Activated CD8-positive, alpha-beta memory T cell treated with anti-CD3 and anti-CD28 coated beads, Interleukin-2, amount 10 ng/mL, durations not matched to agents 7 days and 5 days (primary cell): ENCODE measurements at regions not wholly inside any gene's neighbourhood (a gene's known extent, or its start where the extent isn't known, plus 50 kb on each side); places are given as distances from the start of the nearest gene placed in this dataset.
"Not testable (repeated sequence)": the region's sequence is repeated elsewhere in the genome, so short reads cannot be mapped to it uniquely, and the experiment has no call there.

Experiments used
- ATAC-seq: fragments of 150-1000 bp; cut with Tn5 transposase; one replicate; pipeline ENCODE4 v1.10.0; 2021; ENCODE audit warnings: moderate library complexity
- CTCF ChIA-PET: fragments of 350-600 bp; sonication (Branson Sonifier 250); formaldehyde crosslinking; loops from one replicate; lab custom pipeline; 2021; ENCODE audit warnings: antibody characterized with exemption; lab: Charles Lee
- DNase-seq: peaks from one replicate; pipeline ENCODE4 v3.0.0-alpha.2; 2020
- H3K27ac Mint-ChIP-seq: one replicate; pipeline ENCODE4 v1.8.0; 2021; ENCODE audit warnings: mild to moderate bottlenecking, mixed read lengths
- H3K27me3 Mint-ChIP-seq: one replicate; pipeline ENCODE4 v1.8.0; 2021; ENCODE audit warnings: mixed read lengths
- H3K36me3 Mint-ChIP-seq: one replicate; pipeline ENCODE4 v1.8.0; 2021; ENCODE audit warnings: mild to moderate bottlenecking, mixed read lengths
- H3K4me1 Mint-ChIP-seq: one replicate; pipeline ENCODE4 v1.8.0; 2021; ENCODE audit warnings: mixed read lengths
- H3K4me3 Mint-ChIP-seq: one replicate; pipeline ENCODE4 v1.8.0; 2021; ENCODE audit warnings: mild to moderate bottlenecking, moderate library complexity, mixed read lengths
- H3K9me3 Mint-ChIP-seq: one replicate; pipeline ENCODE4 v1.8.0; 2022; ENCODE audit warnings: low read depth, mixed read lengths

DNA sequence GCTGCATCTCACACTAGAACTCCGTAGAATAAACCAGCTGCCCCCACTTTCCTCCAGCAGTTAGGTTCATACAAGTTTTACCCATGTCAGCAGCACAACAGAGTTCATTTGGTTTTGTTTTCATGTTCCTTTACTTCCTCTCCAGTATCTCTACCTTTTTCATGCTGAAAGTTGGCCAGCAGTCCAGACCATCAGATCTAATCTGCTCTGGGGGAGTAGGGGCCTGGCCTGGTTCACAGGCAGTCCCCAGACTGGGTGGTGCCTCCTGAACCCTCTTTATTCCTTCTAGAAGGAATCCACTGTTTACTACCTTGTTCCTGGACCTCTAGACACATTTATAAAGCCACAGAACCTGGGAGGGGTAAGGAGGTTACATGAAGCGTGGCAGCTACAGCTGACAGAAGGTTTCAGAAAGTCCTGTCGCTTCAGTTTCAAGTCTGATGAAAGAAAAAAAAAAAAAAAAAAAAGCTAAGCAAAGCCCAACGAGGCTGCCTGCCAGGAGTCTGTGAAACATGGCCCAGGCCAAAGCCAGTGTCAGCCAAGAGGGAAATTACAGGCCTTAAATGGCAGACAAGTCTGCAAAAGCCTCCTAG is 184.6 kb upstream of the JUN start:
- Mint-ChIP-seq H3K27me3 (no peaks in the 10 kb centered on the region), H3K36me3 (no peaks in the 10 kb centered on the region), H3K9me3 (no peaks in the 10 kb centered on the region), H3K27ac (peak overlapping the region; percentile 97), H3K4me1 (peaks cover 31% of the 10 kb centered on the region), H3K4me3 (peak overlapping the region; percentile 26)
- DNase-seq (peak; percentile 53), ATAC-seq (peak; percentile 78)
- CTCF ChIA-PET = interaction anchor here (0.6 to 2.5 kb wide), 9 partner anchors 10 to 848 kb away, joined by 3 to 13 read pairs (median 3); no protein-coding TSS in a partner anchor

DNA sequence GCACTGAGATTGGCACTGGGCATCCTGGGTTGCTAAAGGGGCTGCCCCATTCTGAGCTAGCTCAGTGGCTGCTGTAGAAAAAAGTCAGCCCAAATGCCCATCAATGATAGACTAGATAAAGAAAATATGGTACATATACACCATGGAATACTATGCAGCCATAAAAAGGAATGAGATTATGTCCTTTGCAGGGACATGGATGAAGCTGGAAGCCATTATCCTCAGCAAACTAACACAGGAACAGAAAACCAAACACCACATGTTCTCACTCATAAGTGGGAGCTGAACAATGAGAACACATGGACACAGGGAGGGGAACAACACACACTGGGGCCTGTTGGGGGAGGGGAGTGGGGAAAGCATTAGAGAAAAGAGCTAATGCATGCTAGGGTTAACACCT is 185.3 kb upstream of the JUN start:
- H3K4me3 Mint-ChIP-seq, DNase-seq, ATAC-seq: not testable (repeated sequence)

DNA sequence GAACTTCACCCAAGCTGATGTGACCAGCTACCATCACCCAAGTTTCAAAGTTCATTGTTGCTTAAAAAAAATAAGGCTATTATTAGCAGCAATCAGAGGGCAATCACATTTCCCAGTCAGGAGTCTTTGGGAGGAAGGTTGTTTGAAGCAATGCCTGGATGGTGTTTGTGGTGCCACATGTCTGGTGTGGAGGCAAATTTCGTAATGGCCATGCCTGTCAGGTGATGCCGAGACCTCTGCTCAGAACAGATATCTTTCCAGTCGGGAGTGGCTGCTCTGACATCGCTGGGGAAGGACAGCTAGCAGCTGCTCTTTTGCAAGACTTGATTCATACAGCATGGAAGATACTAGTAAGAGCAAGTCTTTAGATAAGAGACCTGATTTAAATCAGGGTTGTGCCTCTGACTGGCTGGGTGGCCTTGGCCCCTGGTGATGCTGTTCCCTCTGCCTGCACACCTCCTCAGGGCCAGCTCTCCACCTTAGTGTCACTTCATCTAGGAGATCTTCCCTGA is 187.8 kb upstream of the JUN start:
- H3K27me3 Mint-ChIP-seq = no peaks in the 10 kb centered on the region
- H3K4me3 Mint-ChIP-seq = no peak overlapping the region
- ATAC-seq (no peak), DNase-seq (peak; percentile 25)
- CTCF ChIA-PET = interaction anchor here (1.1 kb wide), 1 partner anchor 24 kb away, joined by 3 read pairs; no protein-coding TSS in a partner anchor
- peaks cover 23% of the 10 kb centered on the region for H3K4me1 Mint-ChIP-seq
- no peaks in the 10 kb centered on the region for H3K9me3 Mint-ChIP-seq
- no peaks in the 10 kb centered on the region for H3K36me3 Mint-ChIP-seq
- no peak overlapping the region for H3K27ac Mint-ChIP-seq

More for the DNA sequence above, 185.3 kb upstream of the JUN start:
- Mint-ChIP-seq H3K27ac (peak overlapping the region; percentile 97), H3K4me1 (peaks cover 31% of the 10 kb centered on the region)
- not testable (repeated sequence) for H3K36me3 Mint-ChIP-seq, H3K9me3 Mint-ChIP-seq, H3K27me3 Mint-ChIP-seq
- CTCF ChIA-PET = interaction anchor here (0.6 to 2.5 kb wide), 7 partner anchors 9 to 847 kb away, joined by 3 to 13 read pairs (median 3); no protein-coding TSS in a partner anchor

DNA sequence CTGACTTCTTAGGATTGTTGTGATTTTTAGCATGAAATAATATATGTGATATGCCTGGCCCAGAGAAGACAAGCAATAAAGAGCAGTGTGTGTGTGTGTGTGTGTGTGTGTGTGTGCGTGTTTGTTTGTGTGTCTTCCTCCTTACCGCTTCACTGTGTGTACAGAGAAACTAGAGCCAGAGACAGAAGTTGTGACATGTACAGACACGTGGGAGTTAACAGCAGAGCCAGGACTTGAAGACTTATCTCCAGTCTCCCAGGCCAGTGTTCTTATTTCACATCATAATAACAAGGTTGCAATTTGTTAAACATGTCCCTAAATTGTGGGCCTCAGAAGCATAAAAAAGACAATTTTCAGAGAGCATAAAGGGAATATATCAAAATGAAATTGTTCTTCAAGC is 192.0 kb upstream of the JUN start:
- no peak for DNase-seq
- peaks cover 19% of the 10 kb centered on the region for H3K4me1 Mint-ChIP-seq
- H3K9me3 Mint-ChIP-seq = no peaks in the 10 kb centered on the region
- no peak overlapping the region for H3K4me3 Mint-ChIP-seq
- ATAC-seq = no peak
- no peaks in the 10 kb centered on the region for H3K36me3 Mint-ChIP-seq
- H3K27me3 Mint-ChIP-seq = no peaks in the 10 kb centered on the region
- CTCF ChIA-PET = no interaction called here
- H3K27ac Mint-ChIP-seq = no peak overlapping the region

DNA sequence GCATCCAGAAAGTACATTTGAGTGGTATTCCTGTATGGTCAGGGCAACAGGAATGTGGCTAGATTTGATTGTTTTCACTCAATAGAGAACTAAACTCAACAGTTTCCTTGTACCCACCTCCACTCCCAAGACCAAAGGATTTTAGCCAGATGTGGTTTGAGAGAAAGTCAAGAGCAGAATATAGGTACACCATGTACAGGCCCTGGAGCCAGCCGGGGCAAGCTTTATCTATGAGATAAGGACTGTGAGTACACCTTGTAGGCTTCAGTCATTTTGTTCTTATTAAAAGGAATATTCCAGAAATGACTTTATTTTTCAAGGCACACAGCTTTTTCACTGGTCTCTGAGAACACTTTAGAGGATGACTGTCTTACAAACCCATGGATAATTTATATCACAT is 192.4 kb upstream of the JUN start:
- no peak overlapping the region for H3K4me3 Mint-ChIP-seq
- no peaks in the 10 kb centered on the region for H3K9me3 Mint-ChIP-seq
- peaks cover 19% of the 10 kb centered on the region for H3K4me1 Mint-ChIP-seq
- H3K27ac Mint-ChIP-seq = no peak overlapping the region
- CTCF ChIA-PET = no interaction called here
- no peak for DNase-seq
- H3K36me3 Mint-ChIP-seq = no peaks in the 10 kb centered on the region
- H3K27me3 Mint-ChIP-seq = no peaks in the 10 kb centered on the region
- no peak for ATAC-seq

DNA sequence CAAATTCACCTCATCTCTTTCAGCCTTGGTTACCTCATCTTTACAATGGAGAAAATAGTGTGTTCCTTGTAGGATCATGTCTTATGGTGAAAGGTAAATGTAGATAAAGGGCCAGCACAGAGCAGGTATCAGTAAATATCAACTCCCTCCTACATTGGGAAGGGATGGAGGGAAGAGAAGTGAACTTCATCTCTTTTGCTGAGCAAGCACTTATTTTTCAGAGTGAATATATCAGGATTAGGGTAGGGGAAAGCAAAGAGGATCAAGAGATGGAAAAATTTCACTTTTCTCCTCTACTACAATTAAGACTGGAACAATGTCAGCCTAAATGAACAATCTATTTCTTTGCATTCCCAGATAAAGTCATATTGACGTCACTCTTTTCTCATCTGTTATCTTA is 193.8 kb upstream of the JUN start:
- peaks cover 19% of the 10 kb centered on the region for H3K4me1 Mint-ChIP-seq
- no peaks in the 10 kb centered on the region for H3K27me3 Mint-ChIP-seq
- DNase-seq = no peak
- no peak overlapping the region for H3K4me3 Mint-ChIP-seq
- H3K27ac Mint-ChIP-seq = no peak overlapping the region
- CTCF ChIA-PET = interaction anchor here (0.9 to 1.2 kb wide), 2 partner anchors 36 to 43 kb away, joined by 3 to 4 read pairs; no protein-coding TSS in a partner anchor
- no peaks in the 10 kb centered on the region for H3K9me3 Mint-ChIP-seq
- ATAC-seq = no peak
- H3K36me3 Mint-ChIP-seq = no peaks in the 10 kb centered on the region

GRCh38 chr1:58978096-58978495 is 194.2 kb upstream of the JUN start:
- CTCF ChIA-PET = interaction anchor here (0.6 to 1.2 kb wide), 3 partner anchors 9 to 42 kb away, joined by 3 to 4 read pairs (median 3); no protein-coding TSS in a partner anchor
- no peaks in the 10 kb centered on the region for H3K27me3 Mint-ChIP-seq
- H3K27ac Mint-ChIP-seq = no peak overlapping the region
- no peaks in the 10 kb centered on the region for H3K9me3 Mint-ChIP-seq
- ATAC-seq (no peak), DNase-seq (peak; percentile 14)
- H3K36me3 Mint-ChIP-seq = no peaks in the 10 kb centered on the region
- H3K4me3 Mint-ChIP-seq = no peak overlapping the region
- peaks cover 19% of the 10 kb centered on the region for H3K4me1 Mint-ChIP-seq

- H3K36me3 Mint-ChIP-seq = no peaks in the 10 kb centered on the region
- DNase-seq (peak; percentile 19), ATAC-seq (no peak)
- CTCF ChIA-PET = interaction anchor here (1.0 to 1.7 kb wide), 3 partner anchors 11 to 37 kb away, joined by 3 to 4 read pairs (median 4); no protein-coding TSS in a partner anchor
- no peaks in the 10 kb centered on the region for H3K9me3 Mint-ChIP-seq
- no peak overlapping the region for H3K27ac Mint-ChIP-seq
- no peak overlapping the region for H3K4me3 Mint-ChIP-seq
- no peaks in the 10 kb centered on the region for H3K27me3 Mint-ChIP-seq
- H3K4me1 Mint-ChIP-seq = peaks cover 19% of the 10 kb centered on the region
Observed at GRCh38 chr1:58979086-58979485, 195.2 kb upstream of the JUN start.

- H3K27ac Mint-ChIP-seq = no peak overlapping the region
- H3K36me3 Mint-ChIP-seq = no peaks in the 10 kb centered on the region
- no peak for ATAC-seq
- H3K4me1 Mint-ChIP-seq = peaks cover 19% of the 10 kb centered on the region
- H3K9me3 Mint-ChIP-seq = no peaks in the 10 kb centered on the region
- no peak overlapping the region for H3K4me3 Mint-ChIP-seq
- CTCF ChIA-PET = interaction anchor here (1.0 to 1.7 kb wide), 2 partner anchors 12 kb away, joined by 3 to 4 read pairs; no protein-coding TSS in a partner anchor
- peak; percentile 14 for DNase-seq
- H3K27me3 Mint-ChIP-seq = no peaks in the 10 kb centered on the region
Observed at GRCh38 chr1:58979677-58980076, 195.8 kb upstream of the JUN start.

- DNase-seq (peak; percentile 9), ATAC-seq (no peak)
- CTCF ChIA-PET = no interaction called here
- Mint-ChIP-seq H3K36me3 (no peaks in the 10 kb centered on the region), H3K4me3 (no peak overlapping the region), H3K4me1 (peaks cover 19% of the 10 kb centered on the region), H3K27me3 (no peaks in the 10 kb centered on the region), H3K9me3 (no peaks in the 10 kb centered on the region), H3K27ac (no peak overlapping the region)
Observed at GRCh38 chr1:58981392-58981791, 197.5 kb upstream of the JUN start.

DNA sequence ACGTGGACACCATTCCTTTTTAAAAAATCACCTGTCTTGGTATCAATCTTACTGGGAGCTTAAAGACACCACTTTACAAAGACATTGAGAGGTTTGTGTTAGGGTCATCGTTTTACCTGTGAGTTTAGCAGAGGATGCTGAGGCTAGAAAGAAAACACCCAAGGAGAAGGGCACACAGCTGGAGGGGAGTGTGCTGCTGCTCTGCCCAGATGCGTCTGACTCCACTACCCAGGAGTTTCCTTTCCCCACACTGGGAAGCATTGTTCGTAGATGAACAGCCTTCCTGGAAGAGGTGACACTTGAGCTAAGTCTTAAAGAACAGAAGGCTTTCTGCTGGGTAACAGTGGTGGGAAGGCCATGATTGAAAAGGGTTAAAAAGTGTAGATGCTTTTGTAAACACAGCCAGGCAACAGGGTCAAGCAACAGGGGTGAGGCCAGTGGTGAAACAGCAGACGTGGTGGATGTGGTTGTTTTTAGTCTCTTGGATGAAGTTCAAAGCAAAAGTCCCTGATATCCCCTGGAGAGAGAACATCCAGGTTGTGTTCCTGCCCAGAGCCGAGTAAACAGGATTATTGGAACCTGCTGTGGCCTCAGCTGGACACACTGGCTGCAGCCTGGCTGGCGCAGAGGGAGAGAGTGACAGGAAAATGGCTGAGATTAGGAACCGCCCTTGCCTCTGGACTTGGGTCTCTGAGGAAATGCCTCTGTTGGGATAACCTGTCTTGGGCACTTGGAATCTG is 198.6 kb upstream of the JUN start:
- H3K4me1 Mint-ChIP-seq = peaks cover 27% of the 10 kb centered on the region
- no peak overlapping the region for H3K4me3 Mint-ChIP-seq
- no peak overlapping the region for H3K27ac Mint-ChIP-seq
- DNase-seq (peak; percentile 9), ATAC-seq (no peak)
- peaks cover under 1% of the 10 kb centered on the region for H3K36me3 Mint-ChIP-seq
- CTCF ChIA-PET = no interaction called here
- H3K9me3 Mint-ChIP-seq = no peaks in the 10 kb centered on the region
- H3K27me3 Mint-ChIP-seq = no peaks in the 10 kb centered on the region

GRCh38 chr1:58983162-58983561 is 199.3 kb upstream of the JUN start:
- DNase-seq (no peak), ATAC-seq (no peak)
- peaks cover 2% of the 10 kb centered on the region for H3K36me3 Mint-ChIP-seq
- no peak overlapping the region for H3K4me3 Mint-ChIP-seq
- H3K27ac Mint-ChIP-seq = no peak overlapping the region
- H3K9me3 Mint-ChIP-seq = no peaks in the 10 kb centered on the region
- CTCF ChIA-PET = no interaction called here
- H3K27me3 Mint-ChIP-seq = no peaks in the 10 kb centered on the region
- peaks cover 27% of the 10 kb centered on the region for H3K4me1 Mint-ChIP-seq

DNA sequence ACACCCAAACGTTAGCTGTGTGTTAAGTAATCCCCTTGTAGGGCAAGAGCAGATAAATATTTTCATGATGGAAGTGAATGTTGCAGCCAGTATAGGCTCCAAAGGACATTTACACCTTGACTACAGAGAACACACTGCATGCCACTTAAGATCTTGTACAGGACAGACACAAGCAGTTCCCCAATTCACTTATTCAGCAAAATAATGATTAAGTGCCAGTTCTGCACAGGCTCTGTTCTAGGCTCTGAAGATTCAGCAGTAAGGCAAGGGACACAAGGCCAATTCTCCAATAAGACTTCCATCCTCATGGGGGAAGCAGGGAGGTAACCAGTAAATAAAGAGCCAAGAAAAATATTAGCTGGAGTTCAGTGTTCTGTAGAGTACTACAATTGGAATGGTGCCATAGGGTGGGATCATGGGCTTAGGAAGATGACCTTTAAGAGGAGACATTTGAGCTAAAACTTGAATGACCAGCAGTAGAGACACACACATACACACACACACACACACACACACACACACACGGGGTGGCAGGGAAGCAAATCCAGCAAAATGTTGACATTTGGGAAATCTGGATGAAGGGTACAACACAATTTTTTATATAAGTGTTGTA is 199.9 kb upstream of the JUN start:
- CTCF ChIA-PET = no interaction called here
- H3K27me3 Mint-ChIP-seq = no peaks in the 10 kb centered on the region
- no peaks in the 10 kb centered on the region for H3K9me3 Mint-ChIP-seq
- peaks cover 2% of the 10 kb centered on the region for H3K36me3 Mint-ChIP-seq
- H3K27ac Mint-ChIP-seq = no peak overlapping the region
- ATAC-seq = no peak
- no peak overlapping the region for H3K4me3 Mint-ChIP-seq
- H3K4me1 Mint-ChIP-seq = peaks cover 23% of the 10 kb centered on the region
- DNase-seq = no peak
